ENCODE measurements at regions not wholly inside any gene's neighbourhood (a gene's known extent, or its start where the extent isn't known, plus 50 kb on each side); places are given as distances from the start of the nearest gene placed in this dataset.
A peak's percentile ranks its signal among the peaks of the same experiment; 100 is the strongest.

DNA sequence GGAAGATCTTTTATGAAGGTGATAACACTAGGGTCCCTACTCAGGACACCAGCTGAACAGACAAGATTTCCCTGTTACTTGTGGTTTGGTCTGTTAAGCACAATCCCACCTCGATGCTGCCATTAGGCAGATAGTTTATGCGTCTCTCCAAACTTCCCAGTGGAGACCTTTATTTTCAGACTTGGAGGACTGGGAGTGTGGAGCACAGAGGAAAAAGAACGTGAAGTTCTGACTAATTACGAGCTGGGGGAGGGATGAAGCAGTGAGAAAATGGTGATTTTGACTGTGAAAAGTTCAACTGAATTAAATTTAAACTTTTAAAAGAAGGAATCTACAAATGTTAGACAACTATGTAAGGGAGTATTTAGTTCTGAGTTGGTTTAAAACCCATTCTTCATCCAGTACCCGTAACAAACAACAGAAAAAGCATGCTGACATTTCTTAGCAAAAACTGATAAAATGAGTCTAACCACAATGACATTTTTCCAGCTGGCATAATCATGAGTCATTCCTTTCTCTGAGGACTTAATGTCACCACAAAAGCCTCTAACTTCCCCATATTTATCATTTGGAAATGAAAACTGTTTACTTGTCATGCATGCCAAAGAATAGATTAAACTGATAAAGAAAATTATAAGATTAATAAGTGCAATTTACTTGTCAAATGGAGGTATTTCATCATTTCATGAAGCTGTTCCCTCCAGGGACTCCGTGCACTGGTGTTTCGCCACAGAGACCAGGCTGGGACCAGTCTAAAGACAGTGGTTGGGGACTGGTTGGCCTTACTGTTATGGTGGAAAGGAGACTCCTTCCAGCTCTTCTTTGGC, 113.3 kb upstream of the SSTR4 start (continued):
- TF ChIP-seq, protein P1, sequence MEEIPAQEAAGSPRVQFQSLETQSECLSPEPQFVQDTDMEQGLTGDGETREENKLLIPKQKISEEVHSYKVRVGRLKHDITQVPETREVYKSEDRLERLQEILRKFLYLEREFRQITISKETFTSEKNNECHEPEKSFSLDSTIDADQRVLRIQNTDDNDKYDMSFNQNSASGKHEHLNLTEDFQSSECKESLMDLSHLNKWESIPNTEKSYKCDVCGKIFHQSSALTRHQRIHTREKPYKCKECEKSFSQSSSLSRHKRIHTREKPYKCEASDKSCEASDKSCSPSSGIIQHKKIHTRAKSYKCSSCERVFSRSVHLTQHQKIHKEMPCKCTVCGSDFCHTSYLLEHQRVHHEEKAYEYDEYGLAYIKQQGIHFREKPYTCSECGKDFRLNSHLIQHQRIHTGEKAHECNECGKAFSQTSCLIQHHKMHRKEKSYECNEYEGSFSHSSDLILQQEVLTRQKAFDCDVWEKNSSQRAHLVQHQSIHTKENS (CRISPR knock-in tag; IDR thresholded peaks at IDR 0.05), result no peak
- TF ChIP-seq U2AF1 (optimal IDR thresholded peaks at IDR 0.05; ENCODE audit: low read depth, low read length), result no peak
- TF ChIP-seq, protein P2, sequence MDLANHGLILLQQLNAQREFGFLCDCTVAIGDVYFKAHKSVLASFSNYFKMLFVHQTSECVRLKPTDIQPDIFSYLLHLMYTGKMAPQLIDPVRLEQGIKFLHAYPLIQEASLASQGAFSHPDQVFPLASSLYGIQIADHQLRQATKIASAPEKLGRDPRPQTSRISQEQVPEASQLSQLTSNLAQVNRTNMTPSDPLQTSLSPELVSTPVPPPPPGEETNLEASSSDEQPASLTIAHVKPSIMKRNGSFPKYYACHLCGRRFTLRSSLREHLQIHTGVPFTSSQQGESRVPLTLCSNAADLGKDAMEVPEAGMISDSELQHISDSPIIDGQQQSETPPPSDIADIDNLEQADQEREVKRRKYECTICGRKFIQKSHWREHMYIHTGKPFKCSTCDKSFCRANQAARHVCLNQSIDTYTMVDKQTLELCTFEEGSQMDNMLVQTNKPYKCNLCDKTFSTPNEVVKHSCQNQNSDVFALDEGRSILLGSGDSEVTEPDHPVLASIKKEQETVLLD (IDR thresholded peaks at IDR 0.05), result no peak
- no peak for TF ChIP-seq BMI1 (IDR thresholded peaks at IDR 0.05; ENCODE audit: low read length)
- TF ChIP-seq ZNF766 (CRISPR knock-in tag; conservative IDR thresholded peaks at IDR 0.05), result peak; percentile 68; the same call in 1 of the 2 replicates
- TF ChIP-seq, protein P3, sequence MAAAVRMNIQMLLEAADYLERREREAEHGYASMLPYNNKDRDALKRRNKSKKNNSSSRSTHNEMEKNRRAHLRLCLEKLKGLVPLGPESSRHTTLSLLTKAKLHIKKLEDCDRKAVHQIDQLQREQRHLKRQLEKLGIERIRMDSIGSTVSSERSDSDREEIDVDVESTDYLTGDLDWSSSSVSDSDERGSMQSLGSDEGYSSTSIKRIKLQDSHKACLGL (CRISPR knock-in tag; IDR thresholded peaks at IDR 0.05; ENCODE audit: borderline replicate concordance, poor library complexity, severe bottlenecking), result no peak
- no peak for TF ChIP-seq BRF1 (IDR thresholded peaks at IDR 0.05; ENCODE audit: borderline replicate concordance, extremely low read depth, insufficient read length)
- TF ChIP-seq NFE2 (IDR thresholded peaks at IDR 0.05; ENCODE audit: low read depth), result peak; percentile 90
- no peak for TF ChIP-seq DNMT1 (IDR thresholded peaks at IDR 0.05)
- TF ChIP-seq, protein P4, sequence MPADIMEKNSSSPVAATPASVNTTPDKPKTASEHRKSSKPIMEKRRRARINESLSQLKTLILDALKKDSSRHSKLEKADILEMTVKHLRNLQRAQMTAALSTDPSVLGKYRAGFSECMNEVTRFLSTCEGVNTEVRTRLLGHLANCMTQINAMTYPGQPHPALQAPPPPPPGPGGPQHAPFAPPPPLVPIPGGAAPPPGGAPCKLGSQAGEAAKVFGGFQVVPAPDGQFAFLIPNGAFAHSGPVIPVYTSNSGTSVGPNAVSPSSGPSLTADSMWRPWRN (IDR thresholded peaks at IDR 0.05; ENCODE audit: low read depth), result peak; percentile 73
- TF ChIP-seq, protein P5, sequence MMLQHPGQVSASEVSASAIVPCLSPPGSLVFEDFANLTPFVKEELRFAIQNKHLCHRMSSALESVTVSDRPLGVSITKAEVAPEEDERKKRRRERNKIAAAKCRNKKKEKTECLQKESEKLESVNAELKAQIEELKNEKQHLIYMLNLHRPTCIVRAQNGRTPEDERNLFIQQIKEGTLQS (IDR thresholded peaks at IDR 0.05), result peak; percentile 95
- TF ChIP-seq, protein P5 (CRISPR knock-in tag; conservative IDR thresholded peaks at IDR 0.05), result no peak
- TF ChIP-seq, protein P6, sequence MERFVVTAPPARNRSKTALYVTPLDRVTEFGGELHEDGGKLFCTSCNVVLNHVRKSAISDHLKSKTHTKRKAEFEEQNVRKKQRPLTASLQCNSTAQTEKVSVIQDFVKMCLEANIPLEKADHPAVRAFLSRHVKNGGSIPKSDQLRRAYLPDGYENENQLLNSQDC (CRISPR knock-in tag; IDR thresholded peaks at IDR 0.05), result no peak
- TF ChIP-seq, protein P7, sequence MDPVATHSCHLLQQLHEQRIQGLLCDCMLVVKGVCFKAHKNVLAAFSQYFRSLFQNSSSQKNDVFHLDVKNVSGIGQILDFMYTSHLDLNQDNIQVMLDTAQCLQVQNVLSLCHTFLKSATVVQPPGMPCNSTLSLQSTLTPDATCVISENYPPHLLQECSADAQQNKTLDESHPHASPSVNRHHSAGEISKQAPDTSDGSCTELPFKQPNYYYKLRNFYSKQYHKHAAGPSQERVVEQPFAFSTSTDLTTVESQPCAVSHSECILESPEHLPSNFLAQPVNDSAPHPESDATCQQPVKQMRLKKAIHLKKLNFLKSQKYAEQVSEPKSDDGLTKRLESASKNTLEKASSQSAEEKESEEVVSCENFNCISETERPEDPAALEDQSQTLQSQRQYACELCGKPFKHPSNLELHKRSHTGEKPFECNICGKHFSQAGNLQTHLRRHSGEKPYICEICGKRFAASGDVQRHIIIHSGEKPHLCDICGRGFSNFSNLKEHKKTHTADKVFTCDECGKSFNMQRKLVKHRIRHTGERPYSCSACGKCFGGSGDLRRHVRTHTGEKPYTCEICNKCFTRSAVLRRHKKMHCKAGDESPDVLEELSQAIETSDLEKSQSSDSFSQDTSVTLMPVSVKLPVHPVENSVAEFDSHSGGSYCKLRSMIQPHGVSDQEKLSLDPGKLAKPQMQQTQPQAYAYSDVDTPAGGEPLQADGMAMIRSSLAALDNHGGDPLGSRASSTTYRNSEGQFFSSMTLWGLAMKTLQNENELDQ (CRISPR knock-in tag; IDR thresholded peaks at IDR 0.05; ENCODE audit: borderline replicate concordance), result no peak
- TF ChIP-seq, protein P8, sequence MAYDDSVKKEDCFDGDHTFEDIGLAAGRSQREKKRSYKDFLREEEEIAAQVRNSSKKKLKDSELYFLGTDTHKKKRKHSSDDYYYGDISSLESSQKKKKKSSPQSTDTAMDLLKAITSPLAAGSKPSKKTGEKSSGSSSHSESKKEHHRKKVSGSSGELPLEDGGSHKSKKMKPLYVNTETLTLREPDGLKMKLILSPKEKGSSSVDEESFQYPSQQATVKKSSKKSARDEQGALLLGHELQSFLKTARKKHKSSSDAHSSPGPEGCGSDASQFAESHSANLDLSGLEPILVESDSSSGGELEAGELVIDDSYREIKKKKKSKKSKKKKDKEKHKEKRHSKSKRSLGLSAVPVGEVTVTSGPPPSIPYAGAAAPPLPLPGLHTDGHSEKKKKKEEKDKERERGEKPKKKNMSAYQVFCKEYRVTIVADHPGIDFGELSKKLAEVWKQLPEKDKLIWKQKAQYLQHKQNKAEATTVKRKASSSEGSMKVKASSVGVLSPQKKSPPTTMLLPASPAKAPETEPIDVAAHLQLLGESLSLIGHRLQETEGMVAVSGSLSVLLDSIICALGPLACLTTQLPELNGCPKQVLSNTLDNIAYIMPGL (CRISPR knock-in tag; IDR thresholded peaks at IDR 0.05), result no peak

Measured in K562 (cell line).